Lower lobe of right lung (tissue), 2 donors: ENCODE measurements at regions not wholly inside any gene's neighbourhood (a gene's known extent, or its start where the extent isn't known, plus 50 kb on each side); places are given as distances from the start of the nearest gene placed in this dataset.

Experiments
- ATAC-seq, 2 donors: fragments of 200-7000 bp; cut with Tn5 transposase; one replicate each; pipeline ENCODE4 v1.9.1; 2020 to 2022; ENCODE audit warnings: mild to moderate bottlenecking in 2 of 2, moderate library complexity in 2 of 2
- DNase-seq: peaks from one replicate; pipeline ENCODE4 v3.0.0-alpha.2; 2020
- H3K27ac ChIP-seq: fragments of 200-600 bp; one replicate; pipeline ENCODE4 v1.8.0; 2022
- H3K27me3 ChIP-seq: fragments of 200-600 bp; one replicate; pipeline ENCODE4 v1.8.0; 2022; ENCODE audit warnings: low read depth
- H3K36me3 ChIP-seq: fragments of 200-600 bp; one replicate; pipeline ENCODE4 v1.8.0; 2022; ENCODE audit warnings: mild to moderate bottlenecking
- H3K4me1 ChIP-seq: fragments of 200-600 bp; one replicate; pipeline ENCODE4 v1.8.0; 2022
- H3K4me3 ChIP-seq: fragments of 200-600 bp; one replicate; pipeline ENCODE4 v1.8.0; 2022; ENCODE audit warnings: mild to moderate bottlenecking
- H3K9me3 ChIP-seq: fragments of 200-600 bp; one replicate; pipeline ENCODE4 v1.8.0; 2022
- intact Hi-C: fragments of 100-400 bp; cut with DNase I; formaldehyde crosslinking; loops from one replicate; pipeline ENCODE4 v1.11.0; 2022
- TF ChIP-seq, protein P1 (sequence below): fragments of 200-600 bp; IDR thresholded peaks from one replicate; pipeline ENCODE4 v1.8.0; 2022; ENCODE audit warnings: antibody characterized with exemption, mild to moderate bottlenecking
- donor health status: DM: no; HTN: yes; CAD: no; lungs with severe emphysema.

DNA sequence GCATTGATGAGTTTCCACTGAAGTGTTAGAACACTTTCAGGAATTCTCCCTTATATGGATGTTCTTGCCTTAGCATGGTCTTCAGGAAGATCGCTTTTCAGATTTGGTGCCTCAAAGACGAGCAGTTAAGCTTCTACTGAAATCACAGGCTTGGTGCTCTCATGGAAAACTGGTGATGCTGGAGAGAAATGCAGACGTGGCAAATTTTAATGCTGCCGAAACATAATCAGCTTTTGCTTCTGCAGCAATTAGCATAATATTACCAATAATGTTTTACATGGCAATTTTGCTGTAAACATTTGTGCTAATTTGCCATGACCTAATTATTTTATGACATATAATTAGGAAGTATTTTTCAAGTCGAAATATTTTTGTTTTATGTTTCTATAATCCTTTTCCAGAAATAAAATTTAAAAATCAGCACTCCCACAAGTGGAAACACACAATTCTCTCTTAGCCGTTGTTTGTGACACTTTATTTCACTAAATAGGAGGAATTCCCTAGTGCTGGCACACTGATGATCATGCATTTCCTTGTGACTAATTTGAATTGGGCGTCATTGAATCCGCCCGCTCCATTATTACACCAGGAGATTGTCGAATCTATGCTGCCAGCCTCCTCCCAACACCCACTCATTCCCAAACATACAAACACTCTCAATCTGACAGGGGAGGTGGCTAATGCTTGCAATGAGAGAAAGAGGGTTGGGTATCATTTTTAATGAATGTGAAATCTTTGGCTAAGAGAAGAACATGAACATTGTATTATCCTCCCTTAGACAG, 506.8 kb upstream of the PPP2R3A start:
- no peak for ATAC-seq

DNA sequence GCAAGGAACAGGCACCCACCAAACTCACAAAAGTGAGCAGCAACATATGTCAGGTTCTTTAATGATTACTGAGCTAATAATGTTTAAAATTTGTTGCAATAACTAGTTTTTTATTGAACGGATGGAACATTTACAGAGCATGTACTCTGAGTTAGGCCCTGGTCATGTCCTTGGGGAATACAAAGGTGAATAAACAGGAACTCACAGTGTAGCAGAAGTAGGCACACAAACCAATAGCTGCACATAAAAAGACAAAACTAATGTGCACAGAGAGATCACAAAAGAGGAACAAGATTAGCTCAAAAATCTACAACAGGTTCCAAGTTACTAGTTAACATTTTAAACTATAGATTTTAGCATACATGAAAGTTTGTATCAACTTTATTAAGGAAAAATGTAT, 505.3 kb upstream of the PPP2R3A start:
- Histone ChIP-seq H3K27me3 (peaks cover 6% of the 10 kb centered on the region), H3K4me1 (no peaks in the 10 kb centered on the region), H3K36me3 (no peaks in the 10 kb centered on the region), H3K27ac (no peak overlapping the region), H3K9me3 (no peaks in the 10 kb centered on the region), H3K4me3 (no peak overlapping the region)
- ATAC-seq = no peak
- intact Hi-C loops = no loop called here
- TF ChIP-seq, protein P1, sequence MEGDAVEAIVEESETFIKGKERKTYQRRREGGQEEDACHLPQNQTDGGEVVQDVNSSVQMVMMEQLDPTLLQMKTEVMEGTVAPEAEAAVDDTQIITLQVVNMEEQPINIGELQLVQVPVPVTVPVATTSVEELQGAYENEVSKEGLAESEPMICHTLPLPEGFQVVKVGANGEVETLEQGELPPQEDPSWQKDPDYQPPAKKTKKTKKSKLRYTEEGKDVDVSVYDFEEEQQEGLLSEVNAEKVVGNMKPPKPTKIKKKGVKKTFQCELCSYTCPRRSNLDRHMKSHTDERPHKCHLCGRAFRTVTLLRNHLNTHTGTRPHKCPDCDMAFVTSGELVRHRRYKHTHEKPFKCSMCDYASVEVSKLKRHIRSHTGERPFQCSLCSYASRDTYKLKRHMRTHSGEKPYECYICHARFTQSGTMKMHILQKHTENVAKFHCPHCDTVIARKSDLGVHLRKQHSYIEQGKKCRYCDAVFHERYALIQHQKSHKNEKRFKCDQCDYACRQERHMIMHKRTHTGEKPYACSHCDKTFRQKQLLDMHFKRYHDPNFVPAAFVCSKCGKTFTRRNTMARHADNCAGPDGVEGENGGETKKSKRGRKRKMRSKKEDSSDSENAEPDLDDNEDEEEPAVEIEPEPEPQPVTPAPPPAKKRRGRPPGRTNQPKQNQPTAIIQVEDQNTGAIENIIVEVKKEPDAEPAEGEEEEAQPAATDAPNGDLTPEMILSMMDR = no peak
- no peak for DNase-seq

More for the DNA sequence above, 506.8 kb upstream of the PPP2R3A start:
- no peaks in the 10 kb centered on the region for H3K9me3 ChIP-seq
- intact Hi-C loops = no loop called here
- H3K36me3 ChIP-seq = no peaks in the 10 kb centered on the region
- H3K4me3 ChIP-seq = no peak overlapping the region
- TF ChIP-seq, protein P1 = no peak
- no peak for DNase-seq
- no peaks in the 10 kb centered on the region for H3K4me1 ChIP-seq
- peaks cover 6% of the 10 kb centered on the region for H3K27me3 ChIP-seq
- no peak overlapping the region for H3K27ac ChIP-seq

DNA sequence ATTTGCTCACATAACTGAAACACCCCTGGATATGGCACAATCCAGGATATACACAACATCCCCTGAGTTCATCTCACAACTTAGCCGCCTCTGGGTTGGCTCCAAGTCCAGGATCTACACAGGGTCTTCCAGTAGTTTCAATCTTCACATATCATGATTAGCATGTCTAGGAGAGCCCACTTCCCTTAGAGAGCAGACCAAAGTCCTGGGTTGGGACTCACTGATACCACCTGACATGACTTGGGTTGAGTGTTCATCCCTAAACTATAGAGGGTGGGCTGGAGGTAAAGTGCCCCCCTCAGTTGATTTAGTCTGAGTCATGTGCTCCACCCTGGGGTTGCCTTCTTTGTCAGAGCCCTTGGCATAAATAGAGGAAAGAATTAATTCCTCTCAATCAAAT, 493.6 kb upstream of the PPP2R3A start:
- Histone ChIP-seq H3K4me1 (no peaks in the 10 kb centered on the region), H3K4me3 (no peak overlapping the region), H3K36me3 (no peaks in the 10 kb centered on the region), H3K9me3 (no peaks in the 10 kb centered on the region), H3K27me3 (no peaks in the 10 kb centered on the region), H3K27ac (no peak overlapping the region)
- no peak for DNase-seq
- intact Hi-C loops = no loop called here
- TF ChIP-seq, protein P1 = no peak
- ATAC-seq = no peak

DNA sequence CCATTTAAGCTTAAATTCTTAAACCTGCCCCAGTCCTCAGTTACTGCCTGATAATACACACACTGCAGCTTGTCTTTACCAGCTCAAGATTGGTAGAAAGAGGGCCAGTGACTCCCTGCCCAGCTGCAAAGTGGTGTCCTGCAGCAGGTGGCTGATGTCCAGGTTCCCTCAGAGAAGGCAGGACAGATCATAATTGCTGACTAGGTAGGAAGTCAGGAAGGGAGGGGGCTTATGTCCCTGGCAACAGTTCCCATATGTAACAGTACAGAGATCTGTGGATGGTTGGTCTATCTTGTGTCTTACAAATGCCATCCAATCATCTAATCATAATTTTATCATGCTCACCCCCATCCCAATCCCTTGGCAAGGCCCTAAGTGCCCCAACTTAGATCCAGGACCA, 492.1 kb upstream of the PPP2R3A start:
- intact Hi-C loops = no loop called here
- no peaks in the 10 kb centered on the region for H3K4me1 ChIP-seq
- H3K27me3 ChIP-seq = no peaks in the 10 kb centered on the region
- DNase-seq (no peak), ATAC-seq (no peak)
- no peak overlapping the region for H3K27ac ChIP-seq
- TF ChIP-seq, protein P1 = no peak
- H3K9me3 ChIP-seq = no peaks in the 10 kb centered on the region
- no peaks in the 10 kb centered on the region for H3K36me3 ChIP-seq
- no peak overlapping the region for H3K4me3 ChIP-seq

DNA sequence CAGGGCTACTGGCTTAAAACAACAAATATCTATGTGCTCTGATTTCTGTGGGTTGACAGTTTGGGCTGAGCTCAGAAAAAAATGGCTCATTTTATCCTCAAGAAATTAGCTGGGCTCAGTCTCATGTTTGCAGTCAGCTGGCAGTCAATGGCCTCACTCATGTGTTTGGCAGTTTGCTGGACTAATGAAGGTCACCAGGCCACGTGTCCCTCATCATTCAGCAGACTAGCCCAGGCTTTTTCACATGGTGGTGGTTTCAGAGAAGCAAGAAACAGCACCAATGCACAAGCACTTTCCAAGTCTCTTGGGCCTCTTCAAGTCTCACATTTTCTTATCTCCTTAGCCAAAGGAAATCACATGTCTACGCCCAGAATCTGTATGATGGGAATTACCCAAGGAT, 478.3 kb upstream of the PPP2R3A start:
- no peak overlapping the region for H3K27ac ChIP-seq
- no peak for DNase-seq
- no peak for ATAC-seq
- TF ChIP-seq, protein P1 = no peak
- H3K27me3 ChIP-seq = no peaks in the 10 kb centered on the region
- H3K9me3 ChIP-seq = no peaks in the 10 kb centered on the region
- H3K4me3 ChIP-seq = no peak overlapping the region
- H3K4me1 ChIP-seq = no peaks in the 10 kb centered on the region
- H3K36me3 ChIP-seq = no peaks in the 10 kb centered on the region
- intact Hi-C loops = no loop called here
